ENCODE measurements at regions not wholly inside any gene's neighbourhood (a gene's known extent, or its start where the extent isn't known, plus 50 kb on each side); places are given as distances from the start of the nearest gene placed in this dataset.

- DNase-seq (ENCODE audit: low spot score), result no peak
These were observed 53.9 kb upstream of the FRMD4B start for GRCh38 chr3:69439643-69440270.

- DNase-seq (ENCODE audit: low spot score), result no peak
These were observed 52.6 kb upstream of the FRMD4B start for GRCh38 chr3:69438476-69438875.

- DNase-seq (ENCODE audit: low spot score), result no peak
These were observed 49.7 kb upstream of the FRMD4B start for GRCh38 chr3:69435274-69436265.

All from iPS-NIHi11 (cell line).